GM10266 (cell line): ENCODE measurements at regions not wholly inside any gene's neighbourhood (a gene's known extent, or its start where the extent isn't known, plus 50 kb on each side); places are given as distances from the start of the nearest gene placed in this dataset.
A peak's percentile ranks its signal among the peaks of the same experiment; 100 is the strongest.
"Not testable (repeated sequence)": the region's sequence is repeated elsewhere in the genome, so short reads cannot be mapped to it uniquely, and the experiment has no call there.

ENCODE experiments used
- DNase-seq: peaks from one replicate; pipeline ENCODE4 v3.0.0; 2012; ENCODE audit errors: extremely low spot score
- CTCF ChIP-seq: IDR thresholded peaks from 2 replicates; pipeline ENCODE4 v1.5.1; 2012; ENCODE audit warnings: mild to moderate bottlenecking, low read depth; ENCODE audit not compliant: control insufficient read depth, insufficient read depth; ENCODE audit errors: missing control alignments

DNA sequence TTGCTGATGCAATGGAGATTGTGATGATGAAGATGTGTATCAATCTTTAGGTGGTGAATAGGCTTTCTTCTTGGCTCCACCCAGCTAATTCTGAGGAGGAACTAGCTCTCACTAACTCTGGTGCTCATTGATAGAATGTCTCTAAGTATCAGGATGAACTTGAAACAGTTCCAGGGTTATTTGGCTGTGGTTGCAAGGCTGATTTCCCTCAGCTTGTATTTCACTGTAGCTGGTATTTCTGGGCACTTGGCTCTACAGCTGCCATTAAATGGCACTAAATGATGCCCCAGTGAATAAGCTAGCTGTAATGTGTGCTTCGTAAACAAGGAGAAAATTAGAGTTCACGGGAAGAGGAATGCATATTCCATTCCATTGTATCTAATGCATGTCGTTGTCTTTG is 241.2 kb downstream of the RPIA start:
- TF ChIP-seq CTCF: no peak
- no peak for DNase-seq

GRCh38 chr2:88933091-88933490 is 241.6 kb downstream of the RPIA start:
- DNase-seq: no peak
- TF ChIP-seq CTCF: no peak

DNA sequence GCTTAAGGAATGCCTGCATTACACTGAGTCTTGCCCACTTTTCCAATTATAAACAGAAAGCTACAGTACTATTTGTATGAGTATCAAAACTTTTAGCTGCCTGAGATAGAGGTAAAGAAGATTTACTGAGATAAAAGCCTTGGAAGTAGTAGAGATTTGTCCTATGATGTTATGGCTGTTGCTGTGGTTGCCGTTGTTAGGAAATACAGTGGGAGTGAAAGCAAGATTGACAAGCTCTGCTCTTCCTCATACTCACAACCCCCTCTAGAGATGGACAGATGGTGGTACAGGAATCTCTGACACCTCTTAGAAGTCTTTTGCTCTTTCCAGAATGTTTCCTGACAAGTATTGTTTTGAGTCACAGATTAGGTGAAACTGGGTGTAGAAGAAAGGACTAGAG is 242.5 kb downstream of the RPIA start:
- no peak for DNase-seq
- TF ChIP-seq CTCF: no peak

DNA sequence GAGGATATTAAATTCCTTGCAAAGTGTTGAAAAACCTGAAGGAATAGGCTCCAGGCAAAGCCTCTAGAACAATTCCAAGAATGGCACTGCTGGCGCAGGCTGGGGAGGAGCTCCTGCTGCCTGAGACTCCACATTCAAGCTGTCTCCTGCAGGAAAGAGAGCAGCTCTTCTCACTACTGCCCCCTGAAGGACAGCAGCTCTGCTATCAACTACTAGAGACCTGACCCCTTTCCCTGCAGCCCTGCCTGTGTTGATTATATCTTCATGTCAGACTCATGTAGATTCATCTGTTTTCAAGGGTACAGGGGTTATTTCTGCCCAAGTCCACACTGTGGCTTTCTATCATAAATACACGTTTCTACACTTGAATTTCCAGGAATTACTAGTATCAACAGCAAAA is 249.7 kb downstream of the RPIA start:
- peak; percentile 15 for TF ChIP-seq CTCF
- not testable (repeated sequence) for DNase-seq

GRCh38 chr2:88942798-88943197 is 251.3 kb downstream of the RPIA start:
- no peak for DNase-seq
- no peak for TF ChIP-seq CTCF

GRCh38 chr2:88949336-88949735 is 257.9 kb downstream of the RPIA start:
- DNase-seq: no peak
- TF ChIP-seq CTCF: no peak

DNA sequence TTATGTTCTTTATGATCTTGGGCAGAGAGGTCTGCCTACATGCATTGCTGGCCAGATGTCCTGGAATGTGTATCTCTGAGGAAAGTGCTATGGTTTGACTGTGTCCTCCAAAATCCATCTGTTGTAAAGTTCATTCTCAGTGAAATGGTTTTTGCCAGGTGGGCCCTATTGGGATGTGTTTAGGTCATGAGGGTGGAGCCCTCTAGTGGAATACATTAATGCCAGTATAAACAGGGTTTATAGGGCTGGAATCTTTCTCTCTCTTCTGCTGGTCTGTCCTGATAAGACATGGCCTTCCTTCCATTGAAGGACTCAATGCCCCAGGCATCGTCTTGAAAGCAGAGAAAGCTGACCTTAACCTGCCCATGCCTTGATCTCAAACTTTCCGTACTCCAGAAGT is 258.5 kb downstream of the RPIA start:
- DNase-seq: no peak
- TF ChIP-seq CTCF: no peak
